ENCODE measurements at regions not wholly inside any gene's neighbourhood (a gene's known extent, or its start where the extent isn't known, plus 50 kb on each side); places are given as distances from the start of the nearest gene placed in this dataset.
"Not testable (repeated sequence)": the region's sequence is repeated elsewhere in the genome, so short reads cannot be mapped to it uniquely, and the experiment has no call there.

- ChIA-PET POLR2A (interaction anchor here (0.7 to 1.1 kb wide), 2 partner anchors 10 to 131 kb away, joined by 3 read pairs; no protein-coding TSS in a partner anchor), CTCF (no interaction called here)
- no peak for DNase-seq (ENCODE audit: extremely low spot score)
- TF ChIP-seq FOXM1 (IDR thresholded peaks at IDR 0.05; ENCODE audit: borderline replicate concordance) (no peak), L3MBTL2 (conservative IDR thresholded peaks at IDR 0.05) (no peak), ZNF384 (IDR thresholded peaks at IDR 0.05) (no peak), BHLHE40 (IDR thresholded peaks at IDR 0.05; ENCODE audit: borderline replicate concordance) (no peak), SUZ12 (IDR thresholded peaks at IDR 0.05) (no peak), FOXA1 (IDR thresholded peaks at IDR 0.05) (no peak), PKNOX1 (IDR thresholded peaks at IDR 0.05) (no peak), NFRKB (IDR thresholded peaks at IDR 0.05) (no peak), TARDBP (IDR thresholded peaks at IDR 0.05) (no peak), LEF1 (IDR thresholded peaks at IDR 0.05; ENCODE audit: borderline replicate concordance) (no peak)
Measured at GRCh38 chr17:30597776-30598288, 120.6 kb downstream of the GOSR1 start.

DNA sequence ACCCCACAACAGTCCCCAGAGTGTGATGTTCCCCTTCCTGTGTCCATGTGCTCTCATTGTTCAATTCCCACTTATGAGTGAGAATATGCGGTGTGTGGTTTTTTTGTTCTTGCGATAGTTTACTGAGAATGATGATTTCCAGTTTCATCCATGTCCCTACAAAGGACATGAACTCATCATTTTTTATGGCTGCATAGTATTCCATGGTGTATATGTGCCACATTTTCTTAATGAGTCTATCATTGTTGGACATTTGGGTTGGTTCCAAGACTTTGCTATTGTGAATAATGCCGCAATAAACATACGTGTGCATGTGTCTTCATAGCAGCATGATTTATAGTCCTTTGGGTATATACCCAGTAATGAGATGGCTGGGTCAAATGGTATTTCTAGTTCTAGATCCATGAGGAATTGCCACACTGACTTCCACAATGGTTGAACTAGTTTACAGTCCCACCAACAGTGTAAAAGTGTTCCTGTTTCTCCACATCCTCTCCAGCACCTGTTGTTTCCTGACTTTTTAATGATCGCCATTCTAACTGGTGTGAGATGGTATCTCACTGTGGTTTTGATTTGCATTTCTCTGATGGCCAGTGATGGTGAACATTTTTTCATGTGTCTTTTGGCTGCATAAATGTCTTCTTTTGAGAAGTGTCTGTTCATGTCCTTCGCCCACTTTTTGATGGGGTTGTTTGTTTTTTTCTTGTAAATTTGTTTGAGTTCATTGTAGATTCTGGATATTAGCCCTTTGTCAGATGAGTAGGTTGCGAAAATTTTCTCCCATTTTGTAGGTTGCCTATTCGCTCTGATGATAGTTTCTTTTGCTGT is 120.0 kb downstream of the GOSR1 start:
- CTCF ChIA-PET; DNase-seq (ENCODE audit: extremely low spot score): not testable (repeated sequence)
- POLR2A ChIA-PET, result interaction anchor here (1.1 kb wide), 1 partner anchor 10 kb away, joined by 3 read pairs; no protein-coding TSS in a partner anchor

DNA sequence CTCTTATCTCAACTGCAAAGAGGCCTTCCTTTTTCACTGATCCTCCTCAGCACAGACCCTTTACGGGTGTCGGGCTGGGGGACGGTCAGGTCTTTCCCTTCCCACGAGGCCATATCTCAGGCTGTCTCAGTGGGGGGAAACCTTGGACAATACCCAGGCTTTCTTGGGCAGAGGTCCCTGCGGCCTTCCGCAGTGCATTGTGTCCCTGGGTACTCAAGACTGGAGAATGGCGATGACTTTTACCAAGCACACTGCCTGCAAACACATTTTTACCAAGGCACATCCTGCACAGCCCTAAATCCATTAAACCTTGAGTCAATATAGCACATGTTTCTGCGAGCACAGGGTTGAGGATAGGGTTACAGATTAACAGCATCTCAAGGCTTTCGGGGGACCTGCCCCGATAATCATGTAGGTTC is 117.8 kb downstream of the GOSR1 start:
- DNase-seq (ENCODE audit: extremely low spot score); CTCF ChIA-PET; POLR2A ChIA-PET: not testable (repeated sequence)

DNA sequence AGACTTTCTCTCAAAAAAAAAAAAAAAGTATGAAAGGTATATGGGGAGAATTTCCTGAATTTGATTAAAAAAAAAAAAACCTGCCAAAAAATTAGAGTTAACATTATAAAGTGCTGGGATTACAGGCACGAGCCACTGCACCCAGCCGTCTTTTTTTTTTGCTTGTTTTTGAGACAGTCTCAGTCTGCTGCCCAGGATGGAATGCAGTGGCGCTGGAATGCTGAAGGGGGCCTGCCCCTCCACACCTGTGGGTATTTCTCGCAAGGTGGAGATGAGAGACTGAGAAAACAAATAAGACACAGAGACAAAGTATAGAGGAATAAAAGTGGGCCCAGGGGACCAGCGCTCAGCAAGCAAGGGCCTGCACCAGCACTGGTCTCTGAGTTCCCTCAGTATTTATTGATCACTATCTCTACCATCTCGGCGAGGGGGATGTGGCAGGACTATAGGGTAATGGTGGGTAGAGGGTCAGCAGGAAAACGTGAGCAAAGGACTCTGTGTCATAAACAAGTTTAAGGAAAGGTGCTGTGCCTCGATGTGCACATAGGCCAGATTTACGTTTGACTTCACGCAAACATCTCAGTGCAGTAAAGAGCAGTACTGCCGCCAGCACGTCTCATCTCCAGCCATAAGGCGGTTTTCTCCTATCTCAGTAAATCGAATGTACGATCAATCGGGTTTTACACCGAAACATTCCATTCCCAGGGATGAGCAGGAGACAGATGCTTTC is 117.2 kb downstream of the GOSR1 start:
- no peak for TF ChIP-seq TARDBP (IDR thresholded peaks at IDR 0.05)
- no peak for TF ChIP-seq SUZ12 (IDR thresholded peaks at IDR 0.05)
- TF ChIP-seq ARNT (IDR thresholded peaks at IDR 0.05), result no peak
- no peak for TF ChIP-seq CTBP1 (IDR thresholded peaks at IDR 0.05; ENCODE audit: borderline replicate concordance)
- ChIA-PET POLR2A (no interaction called here), CTCF (no interaction called here)
- no peak for DNase-seq (ENCODE audit: extremely low spot score)

DNA sequence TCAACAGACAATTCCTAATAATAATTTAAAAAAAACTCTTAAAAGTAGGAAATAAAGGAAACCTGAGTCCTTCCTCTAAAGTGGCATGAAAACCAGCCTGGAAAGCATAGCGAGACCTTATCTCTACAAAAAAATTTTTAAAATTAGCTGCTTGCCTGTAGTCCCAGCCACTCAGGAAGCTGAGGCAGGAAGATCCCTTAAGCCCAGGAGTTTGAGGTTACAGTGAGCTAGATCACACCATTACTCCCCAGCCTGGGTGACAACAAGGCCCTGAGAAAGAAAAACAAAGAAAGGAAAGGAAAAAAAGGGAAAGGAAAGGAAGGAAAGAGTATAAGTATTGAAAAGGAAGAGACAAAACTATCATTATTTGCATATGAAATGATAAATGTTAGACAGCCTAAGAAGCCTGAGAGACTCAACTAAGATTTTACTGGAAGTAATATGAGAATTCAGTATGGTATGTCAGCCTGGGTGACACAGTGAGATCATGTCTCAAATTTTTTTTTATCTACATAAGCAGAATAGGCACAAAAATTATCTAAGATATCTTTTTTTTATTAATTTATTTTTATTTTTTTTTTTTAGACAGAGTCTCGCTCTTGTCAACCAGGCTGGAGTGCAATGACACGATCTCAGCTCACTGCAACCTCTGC is 113.0 kb downstream of the GOSR1 start:
- ChIA-PET CTCF (interaction anchor here (0.7 kb wide), 1 partner anchor 799 kb away, joined by 3 read pairs; no protein-coding TSS in a partner anchor), POLR2A (interaction anchor here (1.0 kb wide), 1 partner anchor 10 kb away, joined by 3 read pairs; no protein-coding TSS in a partner anchor)
- TF ChIP-seq LEF1 (IDR thresholded peaks at IDR 0.05; ENCODE audit: borderline replicate concordance), result no peak
- TF ChIP-seq ARNT (IDR thresholded peaks at IDR 0.05), result no peak
- no peak for TF ChIP-seq ZNF384 (IDR thresholded peaks at IDR 0.05)
- TF ChIP-seq TARDBP (IDR thresholded peaks at IDR 0.05), result no peak
- no peak for TF ChIP-seq NFRKB (IDR thresholded peaks at IDR 0.05)
- TF ChIP-seq BHLHE40 (IDR thresholded peaks at IDR 0.05; ENCODE audit: borderline replicate concordance), result no peak
- no peak for TF ChIP-seq FOXM1 (IDR thresholded peaks at IDR 0.05; ENCODE audit: borderline replicate concordance)
- no peak for TF ChIP-seq L3MBTL2 (conservative IDR thresholded peaks at IDR 0.05)
- no peak for TF ChIP-seq SP1 (IDR thresholded peaks at IDR 0.05)
- no peak for TF ChIP-seq FOXK2 (IDR thresholded peaks at IDR 0.05)
- no peak for TF ChIP-seq SUZ12 (IDR thresholded peaks at IDR 0.05)
- DNase-seq (ENCODE audit: extremely low spot score), result no peak

GRCh38 chr17:30589431-30589830 is 112.2 kb downstream of the GOSR1 start:
- CTCF ChIA-PET, result interaction anchor here (0.6 to 0.7 kb wide), 2 partner anchors 92 to 800 kb away, joined by 3 to 4 read pairs; no protein-coding TSS in a partner anchor
- no peak for TF ChIP-seq ZNF384 (IDR thresholded peaks at IDR 0.05)
- TF ChIP-seq SP1 (IDR thresholded peaks at IDR 0.05), result no peak
- TF ChIP-seq FOXA1 (IDR thresholded peaks at IDR 0.05), result no peak
- TF ChIP-seq SUZ12 (IDR thresholded peaks at IDR 0.05), result no peak
- no peak for TF ChIP-seq FOXM1 (IDR thresholded peaks at IDR 0.05; ENCODE audit: borderline replicate concordance)
- TF ChIP-seq NFRKB (IDR thresholded peaks at IDR 0.05), result no peak
- TF ChIP-seq TARDBP (IDR thresholded peaks at IDR 0.05), result no peak
- TF ChIP-seq ELF4 (IDR thresholded peaks at IDR 0.05), result no peak
- no peak for TF ChIP-seq HDGF (IDR thresholded peaks at IDR 0.05; ENCODE audit: borderline replicate concordance)
- no peak for TF ChIP-seq FOXK2 (IDR thresholded peaks at IDR 0.05)
- TF ChIP-seq BHLHE40 (IDR thresholded peaks at IDR 0.05; ENCODE audit: borderline replicate concordance), result no peak
- no peak for TF ChIP-seq LEF1 (IDR thresholded peaks at IDR 0.05; ENCODE audit: borderline replicate concordance)
- no peak for TF ChIP-seq PKNOX1 (IDR thresholded peaks at IDR 0.05)
- TF ChIP-seq L3MBTL2 (conservative IDR thresholded peaks at IDR 0.05), result no peak
- no peak for TF ChIP-seq ARNT (IDR thresholded peaks at IDR 0.05)
- POLR2A ChIA-PET, result interaction anchor here (1.0 kb wide), 1 partner anchor 11 kb away, joined by 3 read pairs; no protein-coding TSS in a partner anchor
- no peak for DNase-seq (ENCODE audit: extremely low spot score)
